Mesendoderm (in vitro differentiated cells): ENCODE measurements at regions not wholly inside any gene's neighbourhood (a gene's known extent, or its start where the extent isn't known, plus 50 kb on each side); places are given as distances from the start of the nearest gene placed in this dataset.

Experiments used
- DNase-seq: peaks from one replicate; pipeline ENCODE4 v3.0.0; 2013
- H2AK5ac ChIP-seq: 2 replicates; pipeline ENCODE4 v1.6.1; 2013; ENCODE audit warnings: low read length, inconsistent platforms
- H2BK120ac ChIP-seq: 2 replicates; pipeline ENCODE4 v1.6.1; 2013; ENCODE audit warnings: low read depth, mild to moderate bottlenecking, low read length, moderate library complexity, mixed read lengths
- H2BK15ac ChIP-seq: replicated peaks from 2 replicates; pipeline ENCODE4 v1.6.1; 2013; ENCODE audit warnings: low read depth, mild to moderate bottlenecking, moderate library complexity
- H2BK5ac ChIP-seq: 2 replicates; pipeline ENCODE4 v1.6.1; 2013; ENCODE audit warnings: low read length, inconsistent platforms
- H3K18ac ChIP-seq: 2 replicates; pipeline ENCODE4 v1.6.1; 2013; ENCODE audit warnings: mild to moderate bottlenecking, low read length, mixed read lengths
- H3K23ac ChIP-seq: one replicate; pipeline ENCODE4 v1.6.1; 2013; ENCODE audit warnings: low read length
- H3K27ac ChIP-seq: 2 replicates; pipeline ENCODE4 v1.5.1; 2013; ENCODE audit warnings: low read depth, mild to moderate bottlenecking, inconsistent platforms, low read length, moderate library complexity
- H3K27me3 ChIP-seq: 2 replicates; pipeline ENCODE4 v1.6.1; 2013; ENCODE audit warnings: low read length, control low read depth, mild to moderate bottlenecking, inconsistent platforms; ENCODE audit not compliant: insufficient read depth, poor library complexity
- H3K36me3 ChIP-seq: 2 replicates; pipeline ENCODE4 v1.6.1; 2013; ENCODE audit warnings: low read length, inconsistent platforms; ENCODE audit not compliant: control insufficient read depth, insufficient read depth
- H3K4ac ChIP-seq: one replicate; pipeline ENCODE4 v1.6.1; 2013; ENCODE audit warnings: low read depth, mild to moderate bottlenecking, low read length, moderate library complexity
- H3K4me1 ChIP-seq: 2 replicates; pipeline ENCODE4 v1.6.1; 2013; ENCODE audit warnings: low read depth, low read length, inconsistent platforms; ENCODE audit not compliant: control insufficient read depth
- H3K4me2 ChIP-seq: 2 replicates; pipeline ENCODE4 v1.6.1; 2013; ENCODE audit warnings: low read length
- H3K4me3 ChIP-seq: 2 replicates; pipeline ENCODE4 v1.5.1; 2013; ENCODE audit warnings: mild to moderate bottlenecking, low read length
- H3K56ac ChIP-seq: one replicate; pipeline ENCODE4 v1.6.1; 2013; ENCODE audit warnings: low read length
- H3K79me1 ChIP-seq: 2 replicates; pipeline ENCODE4 v1.6.1; 2013; ENCODE audit warnings: low read length, inconsistent platforms
- H3K79me2 ChIP-seq: 2 replicates; pipeline ENCODE4 v1.6.1; 2013; ENCODE audit warnings: mild to moderate bottlenecking, low read length; ENCODE audit not compliant: control insufficient read depth, insufficient read depth
- H3K9ac ChIP-seq: 2 replicates; pipeline ENCODE4 v1.6.1; 2013; ENCODE audit warnings: low read length, inconsistent platforms
- H4K5ac ChIP-seq: one replicate; pipeline ENCODE4 v1.6.1; 2013; ENCODE audit warnings: low read length
- H4K8ac ChIP-seq: one replicate; pipeline ENCODE4 v1.6.1; 2013; ENCODE audit warnings: low read depth, mild to moderate bottlenecking, control low read depth, low read length, moderate library complexity
- WGBS: extraction: QIAGEN DNeasy Blood & Tissue Kit; methylation state at CpG from one replicate; pipeline ENCODE4 v1.1.7; 2013; ENCODE audit warnings: low lambda C conversion rate, missing lambda C conversion rate; ENCODE audit not compliant: insufficient coverage; ENCODE audit errors: extremely low coverage; 5-methylcytosine and 5-hydroxymethylcytosine counted together

GRCh38 chr21:21828130-21828529 lies 829.9 kb downstream of the NCAM2 start:
- Histone ChIP-seq H3K36me3 (no peaks in the 10 kb centered on the region), H3K79me1 (no peaks in the 10 kb centered on the region), H3K27ac (no peak overlapping the region), H3K9ac (no peak overlapping the region), H3K4me2 (no peak overlapping the region), H3K4me3 (no peak overlapping the region), H2BK15ac (no peak overlapping the region), H4K8ac (no peak overlapping the region), H3K4ac (no peak overlapping the region), H2BK5ac (no peak overlapping the region), H3K79me2 (no peaks in the 10 kb centered on the region), H2AK5ac (no peak overlapping the region), H3K56ac (no peak overlapping the region), H4K5ac (no peak overlapping the region), H3K27me3 (no peaks in the 10 kb centered on the region), H2BK120ac (no peak overlapping the region), H3K4me1 (no peaks in the 10 kb centered on the region), H3K23ac (no peak overlapping the region), H3K18ac (no peak overlapping the region)
- DNase-seq = no peak
- no CpG with 5 or more reads among the region's 1 CpG for WGBS

- no peak overlapping the region for H3K23ac ChIP-seq
- no peaks in the 10 kb centered on the region for H3K27me3 ChIP-seq
- no peak overlapping the region for H4K5ac ChIP-seq
- no peaks in the 10 kb centered on the region for H3K79me2 ChIP-seq
- no peak overlapping the region for H2AK5ac ChIP-seq
- H3K9ac ChIP-seq = no peak overlapping the region
- H3K4me3 ChIP-seq = no peak overlapping the region
- no peak overlapping the region for H2BK5ac ChIP-seq
- H3K4me2 ChIP-seq = no peak overlapping the region
- H4K8ac ChIP-seq = no peak overlapping the region
- H3K36me3 ChIP-seq = no peaks in the 10 kb centered on the region
- H3K79me1 ChIP-seq = no peaks in the 10 kb centered on the region
- no CpG with 5 or more reads among the region's 11 CpGs for WGBS
- H2BK120ac ChIP-seq = no peak overlapping the region
- H2BK15ac ChIP-seq = no peak overlapping the region
- H3K18ac ChIP-seq = no peak overlapping the region
- no peaks in the 10 kb centered on the region for H3K4me1 ChIP-seq
- no peak overlapping the region for H3K27ac ChIP-seq
- no peak overlapping the region for H3K4ac ChIP-seq
- DNase-seq = no peak
- H3K56ac ChIP-seq = no peak overlapping the region
These were observed 832.8 kb downstream of the NCAM2 start for GRCh38 chr21:21831036-21831435.

- Histone ChIP-seq H2AK5ac (no peak overlapping the region), H3K36me3 (no peaks in the 10 kb centered on the region), H3K27me3 (no peaks in the 10 kb centered on the region), H3K23ac (no peak overlapping the region), H2BK15ac (no peak overlapping the region), H3K4me3 (no peak overlapping the region), H3K4me1 (no peaks in the 10 kb centered on the region), H3K18ac (no peak overlapping the region), H4K8ac (no peak overlapping the region), H3K79me1 (no peaks in the 10 kb centered on the region), H3K4ac (no peak overlapping the region), H3K9ac (no peak overlapping the region), H3K27ac (no peak overlapping the region), H3K79me2 (no peaks in the 10 kb centered on the region), H4K5ac (no peak overlapping the region), H2BK120ac (no peak overlapping the region), H3K4me2 (no peak overlapping the region), H2BK5ac (no peak overlapping the region), H3K56ac (no peak overlapping the region)
- no CpG with 5 or more reads among the region's 1 CpG for WGBS
- no peak for DNase-seq
These were observed 847.7 kb downstream of the NCAM2 start for GRCh38 chr21:21845901-21846300.

DNA sequence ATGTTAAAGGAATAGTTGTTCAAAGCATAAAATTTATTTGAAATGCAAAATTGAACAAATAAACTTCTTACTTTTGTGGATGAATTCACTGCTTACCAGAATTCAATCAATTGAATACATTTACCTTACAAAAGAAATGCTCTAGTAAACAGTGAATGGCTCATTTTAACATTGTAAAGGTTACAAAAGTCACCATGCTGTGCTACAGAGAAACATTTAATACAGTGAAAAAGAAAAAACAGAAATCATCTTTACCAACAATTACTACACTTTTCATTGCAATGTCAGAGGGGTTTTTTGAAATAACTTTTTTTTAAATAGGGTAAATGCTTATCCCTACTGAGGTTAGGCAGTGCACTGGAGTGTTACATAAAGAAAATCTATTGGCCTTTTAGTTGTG lies 853.0 kb downstream of the NCAM2 start:
- Histone ChIP-seq H3K4ac (no peak overlapping the region), H3K79me2 (no peaks in the 10 kb centered on the region), H2BK5ac (no peak overlapping the region), H4K8ac (no peak overlapping the region), H2AK5ac (no peak overlapping the region), H3K27me3 (no peaks in the 10 kb centered on the region), H3K23ac (no peak overlapping the region), H3K9ac (no peak overlapping the region), H3K4me3 (no peak overlapping the region), H3K18ac (no peak overlapping the region), H2BK120ac (no peak overlapping the region), H4K5ac (no peak overlapping the region), H3K27ac (no peak overlapping the region), H3K4me1 (no peaks in the 10 kb centered on the region), H3K79me1 (no peaks in the 10 kb centered on the region), H3K56ac (no peak overlapping the region), H3K36me3 (no peaks in the 10 kb centered on the region), H3K4me2 (no peak overlapping the region), H2BK15ac (no peak overlapping the region)
- DNase-seq = no peak

- Histone ChIP-seq H3K4ac (no peak overlapping the region), H3K27me3 (no peaks in the 10 kb centered on the region), H3K4me1 (no peaks in the 10 kb centered on the region), H3K9ac (no peak overlapping the region), H3K36me3 (no peaks in the 10 kb centered on the region), H2BK5ac (no peak overlapping the region), H3K23ac (no peak overlapping the region), H4K5ac (no peak overlapping the region), H3K18ac (no peak overlapping the region), H3K27ac (no peak overlapping the region), H4K8ac (no peak overlapping the region), H3K4me3 (no peak overlapping the region), H3K79me1 (no peaks in the 10 kb centered on the region), H2BK120ac (no peak overlapping the region), H2AK5ac (no peak overlapping the region), H3K79me2 (no peaks in the 10 kb centered on the region), H2BK15ac (no peak overlapping the region), H3K4me2 (no peak overlapping the region), H3K56ac (no peak overlapping the region)
- no CpG with 5 or more reads among the region's 3 CpGs for WGBS
- DNase-seq = no peak
These were observed 853.4 kb downstream of the NCAM2 start for GRCh38 chr21:21851657-21852056.

- H3K23ac ChIP-seq = no peak overlapping the region
- H3K27me3 ChIP-seq = no peaks in the 10 kb centered on the region
- no peak overlapping the region for H3K56ac ChIP-seq
- no peaks in the 10 kb centered on the region for H3K4me1 ChIP-seq
- H2BK15ac ChIP-seq = no peak overlapping the region
- H3K36me3 ChIP-seq = no peaks in the 10 kb centered on the region
- H3K9ac ChIP-seq = no peak overlapping the region
- no peak overlapping the region for H3K4me2 ChIP-seq
- no peaks in the 10 kb centered on the region for H3K79me2 ChIP-seq
- H2BK5ac ChIP-seq = no peak overlapping the region
- no peak overlapping the region for H3K4me3 ChIP-seq
- H2BK120ac ChIP-seq = no peak overlapping the region
- no peak overlapping the region for H3K27ac ChIP-seq
- no peak overlapping the region for H4K8ac ChIP-seq
- H4K5ac ChIP-seq = no peak overlapping the region
- WGBS = no CpG with 5 or more reads among the region's 3 CpGs
- no peak for DNase-seq
- no peak overlapping the region for H3K4ac ChIP-seq
- H2AK5ac ChIP-seq = no peak overlapping the region
- no peaks in the 10 kb centered on the region for H3K79me1 ChIP-seq
- H3K18ac ChIP-seq = no peak overlapping the region
These were observed 860.5 kb downstream of the NCAM2 start for GRCh38 chr21:21858502-21859334.
